ENCODE measurements at regions not wholly inside any gene's neighbourhood (a gene's known extent, or its start where the extent isn't known, plus 50 kb on each side); places are given as distances from the start of the nearest gene placed in this dataset.

GRCh38 chr16:8330761-8331160 is 259.6 kb downstream of the TMEM114 start:
- no peaks in the 10 kb centered on the region for H3K4me1 ChIP-seq (ENCODE audit: control insufficient read depth, insufficient read depth, low read length)
- intact Hi-C loops (cut with micrococcal nuclease) = no loop called here
- H3K4me3 Mint-ChIP-seq = no peak overlapping the region
- H3K36me3 Mint-ChIP-seq = no peaks in the 10 kb centered on the region
- H3K9me3 ChIP-seq (ENCODE audit: control insufficient read depth, insufficient read depth, low read length) = no peaks in the 10 kb centered on the region
- DNase-seq = no peak
- TF ChIP-seq CTCF (IDR thresholded peaks at IDR 0.05) = no peak
- no peaks in the 10 kb centered on the region for H3K27me3 ChIP-seq (ENCODE audit: control insufficient read depth, insufficient read depth, low read length)
- no peaks in the 10 kb centered on the region for H3K36me3 ChIP-seq (ENCODE audit: control insufficient read depth, insufficient read depth, low read length)
- no peak overlapping the region for H3K4me3 ChIP-seq (ENCODE audit: low read length)
- H3K27ac Mint-ChIP-seq = no peak overlapping the region
- no peaks in the 10 kb centered on the region for H3K27me3 Mint-ChIP-seq (ENCODE audit: low read depth in 2 of 2)
- H3K4me1 Mint-ChIP-seq = no peaks in the 10 kb centered on the region
- WGBS (ENCODE audit: insufficient coverage) = 94% methylated on average over 5 of the region's 5 CpGs
- no peak overlapping the region for H3K27ac ChIP-seq (ENCODE audit: low read length)
- no peak for ATAC-seq
- H3K9me3 Mint-ChIP-seq = peaks cover 4 to 5% of the 10 kb centered on the region in 2 donors

DNA sequence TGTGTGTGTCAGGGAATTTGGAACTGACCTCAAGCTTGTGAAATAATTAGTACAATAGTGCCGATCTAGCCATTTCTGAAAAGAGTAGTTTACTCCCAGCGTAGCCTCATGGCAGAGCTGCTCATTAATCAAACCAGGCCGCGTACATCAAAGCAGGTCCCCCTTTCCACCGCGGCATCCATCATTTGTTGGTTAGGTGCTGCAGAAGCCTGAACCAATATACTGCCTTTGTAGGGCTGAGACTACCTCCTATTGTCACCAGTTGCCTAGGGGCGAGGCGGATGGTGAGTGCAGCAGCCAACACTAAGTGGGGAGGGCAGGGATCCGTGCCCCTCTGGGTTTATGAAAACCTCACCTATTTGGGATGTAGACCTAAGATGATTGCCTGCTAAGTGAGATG is 264.1 kb downstream of the TMEM114 start:
- 80% methylated on average over 9 of the region's 9 CpGs for WGBS (ENCODE audit: insufficient coverage)
- Histone ChIP-seq H3K9me3 (ENCODE audit: control insufficient read depth, insufficient read depth, low read length) (no peaks in the 10 kb centered on the region), H3K4me3 (ENCODE audit: low read length) (no peak overlapping the region), H3K27ac (ENCODE audit: low read length) (no peak overlapping the region), H3K36me3 (ENCODE audit: control insufficient read depth, insufficient read depth, low read length) (no peaks in the 10 kb centered on the region), H3K4me1 (ENCODE audit: control insufficient read depth, insufficient read depth, low read length) (no peaks in the 10 kb centered on the region), H3K27me3 (ENCODE audit: control insufficient read depth, insufficient read depth, low read length) (no peaks in the 10 kb centered on the region)
- peaks cover 0 to 2% of the 10 kb centered on the region in 2 donors for H3K27me3 Mint-ChIP-seq (ENCODE audit: low read depth in 2 of 2)
- no peak overlapping the region for H3K27ac Mint-ChIP-seq
- TF ChIP-seq CTCF (IDR thresholded peaks at IDR 0.05) = no peak
- peaks cover 4 to 10% of the 10 kb centered on the region in 2 donors for H3K9me3 Mint-ChIP-seq
- DNase-seq = no peak
- H3K36me3 Mint-ChIP-seq = no peaks in the 10 kb centered on the region
- no peaks in the 10 kb centered on the region for H3K4me1 Mint-ChIP-seq
- no peak for ATAC-seq
- H3K4me3 Mint-ChIP-seq = no peak overlapping the region
- intact Hi-C loops (cut with micrococcal nuclease) = no loop called here

GRCh38 chr16:8323153-8323552 is 267.2 kb downstream of the TMEM114 start:
- no peaks in the 10 kb centered on the region for H3K27me3 ChIP-seq (ENCODE audit: control insufficient read depth, insufficient read depth, low read length)

More at GRCh38 chr16:8323153-8323552, 267.2 kb downstream of the TMEM114 start:
- ATAC-seq (no peak), DNase-seq (no peak)
- peaks cover 0 to 2% of the 10 kb centered on the region in 2 donors for H3K27me3 Mint-ChIP-seq (ENCODE audit: low read depth in 2 of 2)
- no peaks in the 10 kb centered on the region for H3K4me1 Mint-ChIP-seq
- no peaks in the 10 kb centered on the region for H3K4me1 ChIP-seq (ENCODE audit: control insufficient read depth, insufficient read depth, low read length)
- H3K9me3 Mint-ChIP-seq = peaks cover 6 to 10% of the 10 kb centered on the region in 2 donors
- no peak for TF ChIP-seq CTCF (IDR thresholded peaks at IDR 0.05)
- H3K9me3 ChIP-seq (ENCODE audit: control insufficient read depth, insufficient read depth, low read length) = no peaks in the 10 kb centered on the region
- 100% methylated on average over 2 of the region's 2 CpGs for WGBS (ENCODE audit: insufficient coverage)
- H3K4me3 Mint-ChIP-seq = no peak overlapping the region
- H3K36me3 ChIP-seq (ENCODE audit: control insufficient read depth, insufficient read depth, low read length) = no peaks in the 10 kb centered on the region
- H3K36me3 Mint-ChIP-seq = no peaks in the 10 kb centered on the region
- intact Hi-C loops (cut with micrococcal nuclease) = no loop called here
- H3K27ac ChIP-seq (ENCODE audit: low read length) = no peak overlapping the region
- H3K4me3 ChIP-seq (ENCODE audit: low read length) = no peak overlapping the region
- H3K27ac Mint-ChIP-seq = no peak overlapping the region

Measured in natural killer cell (primary cell).